Keratinocyte (primary cell): ENCODE measurements at regions not wholly inside any gene's neighbourhood (a gene's known extent, or its start where the extent isn't known, plus 50 kb on each side); places are given as distances from the start of the nearest gene placed in this dataset.

Experiments
- DNase-seq: peaks from one replicate; pipeline ENCODE4 v3.0.0-alpha.2; 2011; ENCODE audit warnings: low read depth, missing footprints, low spot score
- FAIRE-seq: peaks from 2 replicates; lab custom pipeline; 2011; peaks lifted over from hg19 to GRCh38; lab: Jason Lieb, UNC
- H2AFZ ChIP-seq: 2 replicates; pipeline ENCODE4 v1.6.0; 2012; ENCODE audit warnings: low read length, control low read depth, inconsistent platforms; ENCODE audit not compliant: control insufficient read depth
- H3K27ac ChIP-seq: 2 replicates; pipeline ENCODE4 v1.5.1; 2011; ENCODE audit warnings: low read length; ENCODE audit not compliant: control insufficient read depth, insufficient read depth
- H3K27me3 ChIP-seq: 3 replicates; pipeline ENCODE4 v1.6.0; 2011; ENCODE audit warnings: low read length; ENCODE audit not compliant: control insufficient read depth, insufficient read depth; ENCODE audit errors: extremely low read depth
- H3K36me3 ChIP-seq, 2 experiments: 2 replicates in 1 of 2; 3 replicates in 1 of 2; pipeline ENCODE4 v1.5.1; 2011; ENCODE audit warnings: low read length in 2 of 2, mild to moderate bottlenecking in 1 of 2; ENCODE audit not compliant: control insufficient read depth in 2 of 2, insufficient read depth in 2 of 2; ENCODE audit errors: extremely low read depth in 1 of 2
- H3K4me1 ChIP-seq: 3 replicates; pipeline ENCODE4 v1.5.1; 2011; ENCODE audit warnings: low read length; ENCODE audit not compliant: control insufficient read depth, insufficient read depth; ENCODE audit errors: extremely low read depth
- H3K4me2 ChIP-seq: 3 replicates; pipeline ENCODE4 v1.6.0; 2011; ENCODE audit warnings: low read depth, low read length; ENCODE audit not compliant: control insufficient read depth, insufficient read depth; ENCODE audit errors: extremely low read depth
- H3K4me3 ChIP-seq, 3 experiments: fragments of 200-600 bp in 1 of 3; sonication (generic) in 1 of 3; 2 replicates in 2 of 3; 3 replicates in 1 of 3; pipeline ENCODE4 v1.5.1; 2011 to 2016; ENCODE audit warnings: low read length in 3 of 3, mild to moderate bottlenecking in 3 of 3, control low read depth in 2 of 3, inconsistent platforms in 1 of 3, low read depth in 1 of 3, mixed read lengths in 1 of 3, mixed run types in 1 of 3, moderate library complexity in 1 of 3; ENCODE audit not compliant: control insufficient read depth in 2 of 3, insufficient read depth in 2 of 3; ENCODE audit errors: extremely low read depth in 1 of 3
- H3K79me2 ChIP-seq: 2 replicates; pipeline ENCODE4 v1.6.0; 2012; ENCODE audit warnings: low read length; ENCODE audit not compliant: control insufficient read depth, insufficient read depth
- H3K9ac ChIP-seq: 3 replicates; pipeline ENCODE4 v1.6.0; 2011; ENCODE audit warnings: low read length; ENCODE audit not compliant: control insufficient read depth, insufficient read depth; ENCODE audit errors: extremely low read depth
- H3K9me1 ChIP-seq: 3 replicates; pipeline ENCODE4 v1.6.0; 2011; ENCODE audit warnings: low read length; ENCODE audit not compliant: control insufficient read depth, insufficient read depth; ENCODE audit errors: extremely low read depth
- H3K9me3 ChIP-seq: 2 replicates; pipeline ENCODE4 v1.5.1; 2012; ENCODE audit warnings: low read depth, low read length; ENCODE audit not compliant: control insufficient read depth
- H4K20me1 ChIP-seq: 3 replicates; pipeline ENCODE4 v1.6.0; 2011; ENCODE audit warnings: low read length; ENCODE audit not compliant: control insufficient read depth, insufficient read depth; ENCODE audit errors: extremely low read depth
- EZH2 ChIP-seq: IDR thresholded peaks from one replicate; pipeline ENCODE4 v1.6.1; 2012; ENCODE audit warnings: inconsistent platforms, mild to moderate bottlenecking, low read length, moderate library complexity
- dilution Hi-C: fragments of 300-500 bp; cut with MboI; formaldehyde crosslinking; loops from one replicate; pipeline ENCODE4 v1.7.0; 2020; ENCODE audit warnings: low sequenced_read_pairs; ENCODE audit not compliant: extremely low pct_ligation_motif_present
- TF ChIP-seq, protein P1 (sequence below), 3 experiments: IDR thresholded peaks in 1 of 3; conservative IDR thresholded peaks in 1 of 3; optimal IDR thresholded peaks in 1 of 3; 2 replicates in 2 of 3; 3 replicates in 1 of 3; pipeline versions ENCODE3 to v1.5.1; 2011; ENCODE audit warnings: low read length in 3 of 3, mild to moderate bottlenecking in 3 of 3, moderate library complexity in 2 of 3, control low read depth in 1 of 3, inconsistent platforms in 1 of 3; ENCODE audit not compliant: insufficient read depth in 2 of 3; ENCODE audit errors: extremely low read depth in 1 of 3

DNA sequence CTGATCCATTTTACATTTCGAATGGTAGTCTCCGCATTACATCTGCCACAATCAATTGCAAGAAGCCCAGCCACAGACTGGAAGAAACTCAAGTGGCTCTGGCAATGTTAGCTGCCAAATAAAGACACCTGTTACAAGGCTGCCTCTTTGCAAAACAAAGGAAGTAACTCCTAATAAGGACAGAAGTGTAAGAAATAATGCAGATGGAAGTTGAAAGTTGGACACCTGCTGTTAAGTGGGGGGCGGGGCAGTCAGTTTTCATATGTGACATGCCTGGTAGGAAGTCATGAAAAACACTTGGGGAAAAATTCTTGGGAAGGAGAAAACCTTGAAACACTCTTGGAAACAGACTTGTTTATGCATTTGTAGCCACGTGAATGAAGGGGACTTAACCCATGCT, 54.1 kb upstream of the ATP2C1 start:
- FAIRE-seq = no peak
- Histone ChIP-seq H3K4me2 (no peak overlapping the region), H3K9me3 (no peaks in the 10 kb centered on the region), H3K79me2 (no peaks in the 10 kb centered on the region), H3K27ac (no peak overlapping the region), H4K20me1 (no peaks in the 10 kb centered on the region), H3K36me3 (no peaks in the 10 kb centered on the region), H3K9ac (no peak overlapping the region), H3K27me3 (no peaks in the 10 kb centered on the region), H3K4me3 (no peak overlapping the region), H3K9me1 (no peaks in the 10 kb centered on the region), H3K4me1 (peaks cover 7% of the 10 kb centered on the region), H2AFZ (no peak overlapping the region)
- TF ChIP-seq EZH2 = no peak
- TF ChIP-seq, protein P1, sequence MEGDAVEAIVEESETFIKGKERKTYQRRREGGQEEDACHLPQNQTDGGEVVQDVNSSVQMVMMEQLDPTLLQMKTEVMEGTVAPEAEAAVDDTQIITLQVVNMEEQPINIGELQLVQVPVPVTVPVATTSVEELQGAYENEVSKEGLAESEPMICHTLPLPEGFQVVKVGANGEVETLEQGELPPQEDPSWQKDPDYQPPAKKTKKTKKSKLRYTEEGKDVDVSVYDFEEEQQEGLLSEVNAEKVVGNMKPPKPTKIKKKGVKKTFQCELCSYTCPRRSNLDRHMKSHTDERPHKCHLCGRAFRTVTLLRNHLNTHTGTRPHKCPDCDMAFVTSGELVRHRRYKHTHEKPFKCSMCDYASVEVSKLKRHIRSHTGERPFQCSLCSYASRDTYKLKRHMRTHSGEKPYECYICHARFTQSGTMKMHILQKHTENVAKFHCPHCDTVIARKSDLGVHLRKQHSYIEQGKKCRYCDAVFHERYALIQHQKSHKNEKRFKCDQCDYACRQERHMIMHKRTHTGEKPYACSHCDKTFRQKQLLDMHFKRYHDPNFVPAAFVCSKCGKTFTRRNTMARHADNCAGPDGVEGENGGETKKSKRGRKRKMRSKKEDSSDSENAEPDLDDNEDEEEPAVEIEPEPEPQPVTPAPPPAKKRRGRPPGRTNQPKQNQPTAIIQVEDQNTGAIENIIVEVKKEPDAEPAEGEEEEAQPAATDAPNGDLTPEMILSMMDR (optimal IDR thresholded peaks at IDR 0.05 in 1 of 3, IDR thresholded peaks at IDR 0.05 in 1 of 3, conservative IDR thresholded peaks at IDR 0.05 in 1 of 3; ENCODE audit: extremely low read depth in 1 of 3, insufficient read depth in 2 of 3, low read length in 3 of 3) = no peak
- dilution Hi-C loops = no loop called here
- DNase-seq = no peak

DNA sequence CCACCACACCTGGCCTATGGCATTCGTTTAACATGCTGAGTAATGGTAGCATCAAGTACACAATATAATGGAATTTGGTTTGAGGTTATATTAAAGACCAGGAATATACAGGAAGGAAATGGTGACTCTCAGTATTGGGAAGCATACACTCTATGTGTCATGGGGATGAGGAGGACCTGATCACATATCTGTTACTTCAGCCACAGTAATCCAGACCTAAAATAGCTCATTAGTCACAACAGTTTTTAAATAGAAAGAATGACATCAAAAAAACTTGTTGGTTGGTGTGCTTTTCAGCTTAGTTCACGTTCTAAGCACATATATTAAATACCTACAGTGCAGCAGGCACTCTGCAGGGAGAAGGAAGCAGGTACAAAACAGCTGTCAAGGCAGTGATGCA, 52.5 kb upstream of the ATP2C1 start:
- dilution Hi-C loops = no loop called here
- no peaks in the 10 kb centered on the region for H4K20me1 ChIP-seq
- no peaks in the 10 kb centered on the region for H3K36me3 ChIP-seq
- no peaks in the 10 kb centered on the region for H3K9me3 ChIP-seq
- no peak overlapping the region for H2AFZ ChIP-seq
- no peaks in the 10 kb centered on the region for H3K9me1 ChIP-seq
- no peak overlapping the region for H3K4me3 ChIP-seq
- FAIRE-seq (no peak), DNase-seq (no peak)
- H3K4me2 ChIP-seq = no peak overlapping the region
- H3K27ac ChIP-seq = no peak overlapping the region
- H3K79me2 ChIP-seq = no peaks in the 10 kb centered on the region
- H3K4me1 ChIP-seq = peaks cover 8% of the 10 kb centered on the region
- no peak overlapping the region for H3K9ac ChIP-seq
- no peak for TF ChIP-seq EZH2
- TF ChIP-seq, protein P1 (optimal IDR thresholded peaks at IDR 0.05 in 1 of 3, IDR thresholded peaks at IDR 0.05 in 1 of 3, conservative IDR thresholded peaks at IDR 0.05 in 1 of 3; ENCODE audit: extremely low read depth in 1 of 3, insufficient read depth in 2 of 3, low read length in 3 of 3) = no peak
- no peaks in the 10 kb centered on the region for H3K27me3 ChIP-seq
